ENCODE measurements at regions not wholly inside any gene's neighbourhood (a gene's known extent, or its start where the extent isn't known, plus 50 kb on each side); places are given as distances from the start of the nearest gene placed in this dataset.

DNA sequence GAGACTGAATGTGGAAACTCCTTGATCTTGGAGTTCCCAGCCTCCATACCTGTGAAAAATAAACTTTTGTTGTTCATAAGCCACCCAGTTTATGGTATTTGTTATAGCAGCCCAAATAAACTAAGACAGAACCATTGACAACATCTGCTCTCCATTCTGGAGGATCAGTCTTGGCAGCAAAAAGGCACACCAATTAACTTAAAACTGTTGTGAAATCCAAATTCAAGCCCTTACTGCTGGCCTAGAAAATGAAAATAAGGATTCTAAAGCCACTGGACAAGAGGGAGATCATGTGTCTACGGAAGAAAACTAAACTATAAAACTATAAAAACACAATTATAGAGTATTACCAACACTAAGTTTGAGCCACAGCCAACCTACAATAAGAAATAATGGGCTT, 172.1 kb upstream of the RNPC3 start:
- Histone ChIP-seq H3K4me1 (no peaks in the 10 kb centered on the region), H3K27ac (no peak overlapping the region), H3K4me3 (no peak overlapping the region), H3K36me3 (no peaks in the 10 kb centered on the region), H3K27me3 (no peaks in the 10 kb centered on the region), H3K9me3 (no peaks in the 10 kb centered on the region)
- intact Hi-C loops (cut with DNase I; ENCODE audit: low total_unique reads): loop anchor here (5.0 kb wide), 1 partner anchor 39 kb away; no protein-coding TSS in a partner anchor
- DNase-seq: no peak
- TF ChIP-seq, protein P1, sequence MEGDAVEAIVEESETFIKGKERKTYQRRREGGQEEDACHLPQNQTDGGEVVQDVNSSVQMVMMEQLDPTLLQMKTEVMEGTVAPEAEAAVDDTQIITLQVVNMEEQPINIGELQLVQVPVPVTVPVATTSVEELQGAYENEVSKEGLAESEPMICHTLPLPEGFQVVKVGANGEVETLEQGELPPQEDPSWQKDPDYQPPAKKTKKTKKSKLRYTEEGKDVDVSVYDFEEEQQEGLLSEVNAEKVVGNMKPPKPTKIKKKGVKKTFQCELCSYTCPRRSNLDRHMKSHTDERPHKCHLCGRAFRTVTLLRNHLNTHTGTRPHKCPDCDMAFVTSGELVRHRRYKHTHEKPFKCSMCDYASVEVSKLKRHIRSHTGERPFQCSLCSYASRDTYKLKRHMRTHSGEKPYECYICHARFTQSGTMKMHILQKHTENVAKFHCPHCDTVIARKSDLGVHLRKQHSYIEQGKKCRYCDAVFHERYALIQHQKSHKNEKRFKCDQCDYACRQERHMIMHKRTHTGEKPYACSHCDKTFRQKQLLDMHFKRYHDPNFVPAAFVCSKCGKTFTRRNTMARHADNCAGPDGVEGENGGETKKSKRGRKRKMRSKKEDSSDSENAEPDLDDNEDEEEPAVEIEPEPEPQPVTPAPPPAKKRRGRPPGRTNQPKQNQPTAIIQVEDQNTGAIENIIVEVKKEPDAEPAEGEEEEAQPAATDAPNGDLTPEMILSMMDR (IDR thresholded peaks at IDR 0.05): no peak
- no peak for TF ChIP-seq POLR2A (IDR thresholded peaks at IDR 0.05)

- H3K27ac ChIP-seq: no peak overlapping the region
- TF ChIP-seq, protein P1 (IDR thresholded peaks at IDR 0.05): no peak
- no peak for TF ChIP-seq POLR2A (IDR thresholded peaks at IDR 0.05)
- H3K4me3 ChIP-seq: no peak overlapping the region
- no peaks in the 10 kb centered on the region for H3K4me1 ChIP-seq
- DNase-seq: no peak
- no peaks in the 10 kb centered on the region for H3K9me3 ChIP-seq
- H3K27me3 ChIP-seq: no peaks in the 10 kb centered on the region
- intact Hi-C loops (cut with DNase I; ENCODE audit: low total_unique reads): no loop called here
- no peaks in the 10 kb centered on the region for H3K36me3 ChIP-seq
Observed at GRCh38 chr1:103348136-103348535, 177.4 kb upstream of the RNPC3 start.

GRCh38 chr1:103344930-103345329, 180.6 kb upstream of the RNPC3 start:
- Histone ChIP-seq H3K27ac (no peak overlapping the region), H3K4me1 (no peaks in the 10 kb centered on the region), H3K4me3 (no peak overlapping the region), H3K36me3 (no peaks in the 10 kb centered on the region), H3K9me3 (no peaks in the 10 kb centered on the region), H3K27me3 (no peaks in the 10 kb centered on the region)
- intact Hi-C loops (cut with DNase I; ENCODE audit: low total_unique reads): no loop called here
- no peak for DNase-seq
- TF ChIP-seq POLR2A (IDR thresholded peaks at IDR 0.05): no peak
- TF ChIP-seq, protein P1 (IDR thresholded peaks at IDR 0.05): no peak

GRCh38 chr1:103341377-103341880, 184.1 kb upstream of the RNPC3 start:
- H3K27me3 ChIP-seq: no peaks in the 10 kb centered on the region
- no peak overlapping the region for H3K27ac ChIP-seq
- no peak overlapping the region for H3K4me3 ChIP-seq
- no peak for DNase-seq
- no peaks in the 10 kb centered on the region for H3K36me3 ChIP-seq
- no peaks in the 10 kb centered on the region for H3K9me3 ChIP-seq
- intact Hi-C loops (cut with DNase I; ENCODE audit: low total_unique reads): no loop called here
- H3K4me1 ChIP-seq: no peaks in the 10 kb centered on the region
- TF ChIP-seq POLR2A (IDR thresholded peaks at IDR 0.05): no peak
- TF ChIP-seq, protein P1 (IDR thresholded peaks at IDR 0.05): no peak

GRCh38 chr1:103337779-103338178, 187.7 kb upstream of the RNPC3 start:
- H3K27ac ChIP-seq: no peak overlapping the region
- intact Hi-C loops (cut with DNase I; ENCODE audit: low total_unique reads): no loop called here
- no peaks in the 10 kb centered on the region for H3K9me3 ChIP-seq

More at GRCh38 chr1:103337779-103338178, 187.7 kb upstream of the RNPC3 start:
- TF ChIP-seq, protein P1 (IDR thresholded peaks at IDR 0.05): no peak
- no peak for TF ChIP-seq POLR2A (IDR thresholded peaks at IDR 0.05)
- DNase-seq: no peak
- Histone ChIP-seq H3K4me1 (no peaks in the 10 kb centered on the region), H3K4me3 (no peak overlapping the region), H3K36me3 (no peaks in the 10 kb centered on the region), H3K27me3 (no peaks in the 10 kb centered on the region)

Measured in uterus (tissue), 3 donors.